NCI-H524 treated with DMSO at 0.1 percent for 48 hours (cell line): ENCODE measurements at regions not wholly inside any gene's neighbourhood (a gene's known extent, or its start where the extent isn't known, plus 50 kb on each side); places are given as distances from the start of the nearest gene placed in this dataset.
A peak's percentile ranks its signal among the peaks of the same experiment; 100 is the strongest.
"Not testable (repeated sequence)": the region's sequence is repeated elsewhere in the genome, so short reads cannot be mapped to it uniquely, and the experiment has no call there.

Source experiments
- DNase-seq: peaks from one replicate; lab custom pipeline; 2025; lab: John Stamatoyannopoulos, UW

GRCh38 chr20:5386846-5387245 lies 70.1 kb upstream of the PROKR2 start:
- DNase-seq: not testable (repeated sequence)

- not testable (repeated sequence) for DNase-seq
These were observed 64.8 kb upstream of the PROKR2 start for GRCh38 chr20:5381527-5381926.

GRCh38 chr20:5377484-5377883 lies 60.7 kb upstream of the PROKR2 start:
- DNase-seq: no peak

GRCh38 chr20:5376228-5376627 lies 59.5 kb upstream of the PROKR2 start:
- DNase-seq: no peak

- DNase-seq: peak; percentile 48
These were observed 57.4 kb upstream of the PROKR2 start for GRCh38 chr20:5374171-5374570.

GRCh38 chr20:5372371-5372770 lies 55.6 kb upstream of the PROKR2 start:
- DNase-seq: no peak

- no peak for DNase-seq
These were observed 52.9 kb upstream of the PROKR2 start for GRCh38 chr20:5369629-5370028.
